Omental fat pad (tissue), 3 donors: ENCODE measurements at regions not wholly inside any gene's neighbourhood (a gene's known extent, or its start where the extent isn't known, plus 50 kb on each side); places are given as distances from the start of the nearest gene placed in this dataset.

Experiments used
- ATAC-seq: fragments of 150-250 bp; one replicate; pipeline ENCODE4 v1.9.1; 2016; ENCODE audit warnings: mild to moderate bottlenecking, moderate library complexity; ENCODE audit not compliant: low FRiP score
- DNase-seq: peaks from one replicate; pipeline ENCODE4 v3.0.0-alpha.2; 2019; ENCODE audit warnings: low spot score
- TF ChIP-seq, protein P1 (sequence below), 3 donors: fragments of 450-650 bp; IDR thresholded peaks; one replicate each; pipeline ENCODE4 v1.5.1; 2016 to 2017; ENCODE audit warnings: antibody characterized with exemption in 3 of 3, mild to moderate bottlenecking in 3 of 3, moderate library complexity in 2 of 3

GRCh38 chr18:39840856-39841481 is 2114.1 kb upstream of the PIK3C3 start:
- TF ChIP-seq, protein P1, sequence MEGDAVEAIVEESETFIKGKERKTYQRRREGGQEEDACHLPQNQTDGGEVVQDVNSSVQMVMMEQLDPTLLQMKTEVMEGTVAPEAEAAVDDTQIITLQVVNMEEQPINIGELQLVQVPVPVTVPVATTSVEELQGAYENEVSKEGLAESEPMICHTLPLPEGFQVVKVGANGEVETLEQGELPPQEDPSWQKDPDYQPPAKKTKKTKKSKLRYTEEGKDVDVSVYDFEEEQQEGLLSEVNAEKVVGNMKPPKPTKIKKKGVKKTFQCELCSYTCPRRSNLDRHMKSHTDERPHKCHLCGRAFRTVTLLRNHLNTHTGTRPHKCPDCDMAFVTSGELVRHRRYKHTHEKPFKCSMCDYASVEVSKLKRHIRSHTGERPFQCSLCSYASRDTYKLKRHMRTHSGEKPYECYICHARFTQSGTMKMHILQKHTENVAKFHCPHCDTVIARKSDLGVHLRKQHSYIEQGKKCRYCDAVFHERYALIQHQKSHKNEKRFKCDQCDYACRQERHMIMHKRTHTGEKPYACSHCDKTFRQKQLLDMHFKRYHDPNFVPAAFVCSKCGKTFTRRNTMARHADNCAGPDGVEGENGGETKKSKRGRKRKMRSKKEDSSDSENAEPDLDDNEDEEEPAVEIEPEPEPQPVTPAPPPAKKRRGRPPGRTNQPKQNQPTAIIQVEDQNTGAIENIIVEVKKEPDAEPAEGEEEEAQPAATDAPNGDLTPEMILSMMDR (IDR thresholded peaks at IDR 0.05) = no peak
- ATAC-seq = peak; percentile 39
- DNase-seq = no peak

- TF ChIP-seq, protein P1 (IDR thresholded peaks at IDR 0.05) = no peak
- ATAC-seq (no peak), DNase-seq (no peak)
Measured at GRCh38 chr18:39840406-39840805, 2114.6 kb upstream of the PIK3C3 start.

DNA sequence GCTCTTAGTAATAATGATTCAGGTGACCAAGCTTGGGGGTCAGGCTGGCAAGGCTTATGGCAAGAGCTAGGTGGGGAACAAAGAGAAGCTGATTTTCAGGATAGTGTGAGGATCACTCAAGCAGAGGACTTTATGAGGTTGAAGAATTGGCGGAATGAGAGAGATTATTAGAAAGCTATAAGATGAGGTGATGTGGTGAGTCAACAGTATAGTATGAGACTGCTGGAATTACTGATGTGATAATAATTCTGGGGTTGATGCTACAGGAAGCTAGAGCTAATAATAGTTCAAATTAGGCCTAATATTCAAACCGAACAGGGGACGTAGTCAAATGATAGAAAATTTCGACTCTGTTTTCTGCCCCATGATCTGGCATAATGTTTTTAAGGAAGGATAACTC is 2115.3 kb upstream of the PIK3C3 start:
- TF ChIP-seq, protein P1 (IDR thresholded peaks at IDR 0.05) = no peak
- DNase-seq = no peak
- no peak for ATAC-seq

GRCh38 chr18:39838831-39839230 is 2116.2 kb upstream of the PIK3C3 start:
- DNase-seq (no peak), ATAC-seq (no peak)
- TF ChIP-seq, protein P1 (IDR thresholded peaks at IDR 0.05) = no peak

- ATAC-seq = no peak
- no peak for DNase-seq
- TF ChIP-seq, protein P1 (IDR thresholded peaks at IDR 0.05) = no peak
Measured at GRCh38 chr18:39835303-39836030, 2119.6 kb upstream of the PIK3C3 start.

- DNase-seq (no peak), ATAC-seq (no peak)
- TF ChIP-seq, protein P1 (IDR thresholded peaks at IDR 0.05) = no peak
Measured at GRCh38 chr18:39834636-39835035, 2120.4 kb upstream of the PIK3C3 start.
